IMR-90 (cell line): ENCODE measurements at regions not wholly inside any gene's neighbourhood (a gene's known extent, or its start where the extent isn't known, plus 50 kb on each side); places are given as distances from the start of the nearest gene placed in this dataset.

ENCODE experiments used
- ATAC-seq: fragments of 200-7000 bp; cut with Tn5 transposase; 2 replicates; pipeline ENCODE4 v1.9.1; 2020; ENCODE audit warnings: low read depth, mild to moderate bottlenecking, moderate library complexity
- BruUV-seq: library from RNA; stranded (reverse); fragments of 400-500 nt; replicated peaks from 2 replicates; lab custom pipeline; 2021; lab: Mats Ljungman, UMichigan
- CTCF ChIA-PET: fragments of 300-600 bp; formaldehyde crosslinking; extraction: SDS; loops from one replicate; lab custom pipeline; 2021; ENCODE audit warnings: antibody characterized with exemption; lab: Yijun Ruan, JAX
- POLR2A ChIA-PET: fragments of 300-600 bp; sonication (Branson Sonifier 250); formaldehyde crosslinking; loops from one replicate; lab custom pipeline; 2022; ENCODE audit warnings: antibody characterized with exemption; ENCODE audit not compliant: unreplicated experiment; lab: Charles Lee
- DNase-seq: peaks from one replicate; pipeline ENCODE4 v3.0.0; 2013
- H2AFZ ChIP-seq: replicated peaks from 2 replicates; pipeline ENCODE3; 2013; ENCODE audit warnings: low read length, mild to moderate bottlenecking; ENCODE audit not compliant: poor library complexity
- H2AK5ac ChIP-seq: 2 replicates; pipeline ENCODE4 v1.6.1; 2013; ENCODE audit warnings: low read depth, low read length, inconsistent platforms
- H2AK9ac ChIP-seq: replicated peaks from 2 replicates; pipeline ENCODE3; 2013; ENCODE audit warnings: mild to moderate bottlenecking, low read depth, low read length, moderate library complexity; ENCODE audit not compliant: poor library complexity
- H2BK120ac ChIP-seq: 2 replicates; pipeline ENCODE4 v1.6.1; 2013; ENCODE audit warnings: low read depth, low read length, inconsistent platforms
- H2BK15ac ChIP-seq: 3 replicates; pipeline ENCODE4 v1.6.1; 2013; ENCODE audit warnings: low read depth, low read length, inconsistent platforms
- H2BK20ac ChIP-seq: 2 replicates; pipeline ENCODE4 v1.6.1; 2013; ENCODE audit warnings: low read depth, mild to moderate bottlenecking, inconsistent platforms, low read length, moderate library complexity
- H2BK5ac ChIP-seq: 2 replicates; pipeline ENCODE4 v1.6.1; 2013; ENCODE audit warnings: mild to moderate bottlenecking, low read depth, low read length, inconsistent platforms; ENCODE audit not compliant: poor library complexity, severe bottlenecking
- H3K14ac ChIP-seq: replicated peaks from 2 replicates; pipeline ENCODE4 v1.6.1; 2013; ENCODE audit warnings: low read depth, low read length, inconsistent platforms
- H3K18ac ChIP-seq: 2 replicates; pipeline ENCODE4 v1.6.1; 2013; ENCODE audit warnings: low read depth, low read length, control low read depth
- H3K23ac ChIP-seq: 2 replicates; pipeline ENCODE4 v1.6.1; 2013; ENCODE audit warnings: low read depth, low read length, inconsistent platforms
- H3K27ac ChIP-seq: 2 replicates; pipeline ENCODE4 v1.5.1; 2013; ENCODE audit warnings: mild to moderate bottlenecking, control low read depth, low read length; ENCODE audit not compliant: insufficient read depth
- H3K27me3 ChIP-seq: 2 replicates; pipeline ENCODE4 v1.6.1; 2013; ENCODE audit warnings: low read length; ENCODE audit not compliant: control insufficient read depth, insufficient read depth
- H3K36me3 ChIP-seq: 2 replicates; pipeline ENCODE4 v1.6.1; 2013; ENCODE audit warnings: low read length, mixed read lengths; ENCODE audit not compliant: control insufficient read depth, insufficient read depth
- H3K4ac ChIP-seq: 2 replicates; pipeline ENCODE4 v1.6.1; 2013; ENCODE audit warnings: low read depth, low read length, inconsistent platforms
- H3K4me1 ChIP-seq: 2 replicates; pipeline ENCODE4 v1.6.1; 2013; ENCODE audit warnings: low read length, mixed read lengths; ENCODE audit not compliant: control insufficient read depth, insufficient read depth
- H3K4me2 ChIP-seq: 2 replicates; pipeline ENCODE4 v1.6.1; 2013; ENCODE audit warnings: low read depth, mild to moderate bottlenecking, control low read depth, low read length, moderate library complexity
- H3K4me3 ChIP-seq: 2 replicates; pipeline ENCODE4 v1.5.1; 2013; ENCODE audit warnings: low read depth, mild to moderate bottlenecking, control low read depth, low read length, moderate library complexity; ENCODE audit not compliant: insufficient read depth
- H3K56ac ChIP-seq: 2 replicates; pipeline ENCODE4 v1.6.1; 2013; ENCODE audit warnings: low read length, inconsistent platforms; ENCODE audit not compliant: insufficient read depth; ENCODE audit errors: extremely low read depth
- H3K79me1 ChIP-seq, 2 experiments: 2 replicates each; pipeline ENCODE4 v1.6.1; 2013; ENCODE audit warnings: low read length in 2 of 2, inconsistent platforms in 1 of 2, low read depth in 1 of 2
- H3K9ac ChIP-seq: 2 replicates; pipeline ENCODE4 v1.6.1; 2013; ENCODE audit warnings: low read depth, low read length, control low read depth
- H3K9me1 ChIP-seq: 2 replicates; pipeline ENCODE4 v1.6.1; 2013; ENCODE audit warnings: low read length, inconsistent platforms; ENCODE audit not compliant: insufficient read depth
- H3K9me3 ChIP-seq: 2 replicates; pipeline ENCODE4 v1.6.1; 2013; ENCODE audit warnings: low read length; ENCODE audit not compliant: control insufficient read depth, insufficient read depth
- H4K20me1 ChIP-seq: 2 replicates; pipeline ENCODE4 v1.6.1; 2013; ENCODE audit warnings: low read length, inconsistent platforms; ENCODE audit not compliant: insufficient read depth
- H4K5ac ChIP-seq: 2 replicates; pipeline ENCODE4 v1.6.1; 2013; ENCODE audit warnings: mild to moderate bottlenecking, low read depth, low read length, control low read depth
- H4K8ac ChIP-seq, 2 experiments: 2 replicates each; pipeline ENCODE4 v1.6.1; 2013; ENCODE audit warnings: low read depth in 2 of 2, low read length in 2 of 2, control low read depth in 1 of 2, inconsistent platforms in 1 of 2
- H4K91ac ChIP-seq: 2 replicates; pipeline ENCODE4 v1.6.1; 2013; ENCODE audit warnings: low read depth, low read length, inconsistent platforms; ENCODE audit not compliant: insufficient read depth
- BHLHE40 ChIP-seq: fragments of 150-350 bp; IDR thresholded peaks from 2 replicates; pipeline ENCODE4 v1.6.1; 2016; ENCODE audit warnings: mild to moderate bottlenecking, low read depth, low read length
- CEBPB ChIP-seq: IDR thresholded peaks from 2 replicates; pipeline ENCODE4 v1.6.1; 2012; ENCODE audit warnings: low read depth, low read length, improper control_type of control experiment
- CHD1 ChIP-seq: IDR thresholded peaks from 2 replicates; pipeline ENCODE4 v1.6.1; 2012; ENCODE audit warnings: low read depth, low read length, improper control_type of control experiment
- CTCF ChIP-seq: conservative IDR thresholded peaks from 2 replicates; pipeline ENCODE4 v1.5.1; 2012; ENCODE audit warnings: mild to moderate bottlenecking, low read depth, low read length, improper control_type of control experiment
- ELK1 ChIP-seq: fragments of 150-350 bp; IDR thresholded peaks from 2 replicates; pipeline ENCODE4 v1.6.1; 2016; ENCODE audit warnings: low read depth, mild to moderate bottlenecking, low read length, moderate library complexity, borderline replicate concordance
- FOS ChIP-seq: fragments of 150-350 bp; IDR thresholded peaks from 2 replicates; pipeline ENCODE4 v1.6.1; 2016; ENCODE audit warnings: low read depth, low read length
- MAFK ChIP-seq: IDR thresholded peaks from 2 replicates; pipeline ENCODE4 v1.6.1; 2012; ENCODE audit warnings: low read depth, low read length, improper control_type of control experiment
- MAZ ChIP-seq: IDR thresholded peaks from 2 replicates; pipeline ENCODE4 v1.6.1; 2012; ENCODE audit warnings: low read depth, mild to moderate bottlenecking, low read length, improper control_type of control experiment, moderate library complexity, borderline replicate concordance
- MXI1 ChIP-seq: IDR thresholded peaks from 2 replicates; pipeline ENCODE4 v1.6.1; 2012; ENCODE audit warnings: low read depth, mild to moderate bottlenecking, low read length, moderate library complexity, borderline replicate concordance
- NFE2L2 ChIP-seq: fragments of 150-350 bp; IDR thresholded peaks from 2 replicates; pipeline ENCODE4 v1.6.1; 2016; ENCODE audit warnings: low read depth, mild to moderate bottlenecking, low read length
- POLR2A ChIP-seq: IDR thresholded peaks from 2 replicates; pipeline ENCODE4 v1.6.1; 2012; ENCODE audit warnings: mild to moderate bottlenecking, low read depth, low read length
- RAD21 ChIP-seq: IDR thresholded peaks from 2 replicates; pipeline ENCODE4 v1.6.1; 2012; ENCODE audit warnings: low read length, improper control_type of control experiment
- RCOR1 ChIP-seq: IDR thresholded peaks from 2 replicates; pipeline ENCODE4 v1.6.1; 2012; ENCODE audit warnings: mild to moderate bottlenecking, low read length, improper control_type of control experiment; ENCODE audit not compliant: insufficient replicate concordance
- RFX5 ChIP-seq: IDR thresholded peaks from 2 replicates; pipeline ENCODE4 v1.8.0; 2012; ENCODE audit warnings: low read depth, mild to moderate bottlenecking, low read length, moderate library complexity
- SMC3 ChIP-seq: fragments of 150-350 bp; IDR thresholded peaks from 2 replicates; pipeline ENCODE4 v1.6.1; 2016; ENCODE audit warnings: low read depth, mild to moderate bottlenecking, antibody characterized with exemption, low read length, moderate library complexity
- USF2 ChIP-seq: fragments of 150-350 bp; IDR thresholded peaks from 2 replicates; pipeline ENCODE4 v1.6.1; 2017; ENCODE audit warnings: mild to moderate bottlenecking, antibody characterized with exemption, low read length, low read depth
- WGBS, 2 experiments: methylation state at CpG; one replicate each; pipeline versions ENCODE4 v1.1.5 to v1.1.7; 2013; ENCODE audit warnings: missing lambda C conversion rate in 2 of 2; ENCODE audit not compliant: insufficient read length in 1 of 2; ENCODE audit errors: extremely low coverage in 2 of 2; 5-methylcytosine and 5-hydroxymethylcytosine counted together
- dilution Hi-C: fragments of 300-500 bp; cut with HindIII; formaldehyde crosslinking; loops from one replicate; pipeline ENCODE4 v1.14.3; 2018; ENCODE audit warnings: low sequenced_read_pairs; ENCODE audit not compliant: unreplicated experiment
- in situ Hi-C: fragments of 300-500 bp; cut with MboI; formaldehyde crosslinking; loops from 3 replicates; pipeline ENCODE4 v1.14.3; 2019; ENCODE audit warnings: low sequenced_read_pairs, inconsistent platforms, mixed read lengths
- intact Hi-C: fragments of 100-400 bp; cut with micrococcal nuclease; formaldehyde crosslinking; loops from 2 replicates; pipeline ENCODE4 v1.10.0; 2022

GRCh38 chr5:142237707-142238106 lies 87.1 kb downstream of the SPRY4 start:
- no peak overlapping the region for H2BK120ac ChIP-seq
- no peak overlapping the region for H3K23ac ChIP-seq
- no peak overlapping the region for H4K5ac ChIP-seq
- no CpG with 5 or more reads among the region's 3 CpGs for WGBS, 2 experiments
- H2BK5ac ChIP-seq: no peak overlapping the region
- H3K9me1 ChIP-seq: no peaks in the 10 kb centered on the region
- no peak overlapping the region for H3K9ac ChIP-seq
- no peak overlapping the region for H4K91ac ChIP-seq
- no peak overlapping the region for H2AK5ac ChIP-seq
- no peak overlapping the region for H3K4me3 ChIP-seq
- H3K27ac ChIP-seq: no peak overlapping the region
- no peak for ATAC-seq
- H4K20me1 ChIP-seq: no peaks in the 10 kb centered on the region
- no peak overlapping the region for H2BK15ac ChIP-seq
- H3K9me3 ChIP-seq: peaks cover 2% of the 10 kb centered on the region; the same call in 1 of the 2 replicates
- H3K18ac ChIP-seq: no peak overlapping the region
- H3K56ac ChIP-seq: no peak overlapping the region
- in situ Hi-C loops: no loop called here
- H3K4me2 ChIP-seq: no peak overlapping the region
- ChIA-PET CTCF (no interaction called here), POLR2A (no interaction called here)
- intact Hi-C loops: no loop called here
- H3K4me1 ChIP-seq: no peaks in the 10 kb centered on the region
- no peak overlapping the region for H2BK20ac ChIP-seq
- no TSS peak for BruUV-seq
- TF ChIP-seq MXI1 (no peak), FOS (no peak), CEBPB (no peak), ELK1 (no peak), RCOR1 (no peak), USF2 (no peak), CTCF (no peak), NFE2L2 (no peak), SMC3 (no peak), MAZ (no peak), RFX5 (no peak), BHLHE40 (no peak), RAD21 (no peak), POLR2A (no peak), CHD1 (no peak), MAFK (no peak)
- H3K79me1 ChIP-seq: no peaks in the 10 kb centered on the region
- DNase-seq: no peak
- no peak overlapping the region for H3K4ac ChIP-seq
- H4K8ac ChIP-seq: no peak overlapping the region
- H2AK9ac ChIP-seq: no peak overlapping the region
- no peak overlapping the region for H3K14ac ChIP-seq
- H2AFZ ChIP-seq: no peak overlapping the region
- no peaks in the 10 kb centered on the region for H3K36me3 ChIP-seq
- dilution Hi-C loops: no loop called here
- H3K27me3 ChIP-seq: no peaks in the 10 kb centered on the region
